ENCODE measurements at regions not wholly inside any gene's neighbourhood (a gene's known extent, or its start where the extent isn't known, plus 50 kb on each side); places are given as distances from the start of the nearest gene placed in this dataset.
"Not testable (repeated sequence)": the region's sequence is repeated elsewhere in the genome, so short reads cannot be mapped to it uniquely, and the experiment has no call there.

DNA sequence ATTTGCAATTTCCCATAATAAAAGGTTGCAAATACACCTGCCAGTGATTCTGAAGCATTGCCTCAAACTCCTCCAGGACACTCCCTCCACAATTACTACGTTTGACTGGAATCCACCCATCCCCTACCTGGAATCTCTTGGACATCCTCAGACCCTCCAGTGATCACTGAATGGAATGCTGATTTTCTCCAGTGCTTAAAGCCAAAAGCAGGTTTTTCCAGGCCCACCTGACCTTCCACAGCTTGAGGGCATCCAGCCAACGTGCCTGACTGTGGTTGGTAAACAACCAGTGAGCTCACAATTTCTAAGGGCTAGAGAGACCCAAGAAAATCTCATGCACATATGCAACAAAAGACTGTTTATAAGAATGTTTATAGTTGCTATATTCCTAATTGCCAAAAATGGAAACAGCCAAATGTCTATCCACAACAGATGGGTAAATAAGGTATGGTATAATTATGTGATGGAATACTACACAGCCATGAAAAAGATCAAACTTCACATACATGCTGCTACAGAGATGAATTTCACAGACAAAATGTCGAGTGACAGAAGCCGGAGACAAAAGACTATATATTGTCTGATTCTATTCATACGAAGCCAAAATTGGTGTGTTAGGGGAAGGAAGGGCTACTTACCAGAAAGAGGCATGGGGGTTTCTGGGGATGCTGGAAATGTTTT is 147.1 kb upstream of the RREB1 start:
- no peaks in the 10 kb centered on the region for H3K4me1 ChIP-seq (ENCODE audit: control insufficient read depth, insufficient read depth, low read length, poor library complexity, severe bottlenecking)
- H3K36me3 ChIP-seq (ENCODE audit: control insufficient read depth, insufficient read depth, low read length): no peaks in the 10 kb centered on the region
- 50 to 88% methylated on average over 1 to 2 of the region's 5 CpGs for WGBS, 2 experiments (ENCODE audit: insufficient coverage in 2 of 2)
- H3K4me3 ChIP-seq (ENCODE audit: extremely low read depth, insufficient read depth, low read length, poor library complexity, severe bottlenecking): no peak overlapping the region
- no peak overlapping the region for H3K27ac ChIP-seq (ENCODE audit: low read depth, low read length, severe bottlenecking)
- H3K9me3 ChIP-seq (ENCODE audit: control insufficient read depth, low read length): no peaks in the 10 kb centered on the region

DNA sequence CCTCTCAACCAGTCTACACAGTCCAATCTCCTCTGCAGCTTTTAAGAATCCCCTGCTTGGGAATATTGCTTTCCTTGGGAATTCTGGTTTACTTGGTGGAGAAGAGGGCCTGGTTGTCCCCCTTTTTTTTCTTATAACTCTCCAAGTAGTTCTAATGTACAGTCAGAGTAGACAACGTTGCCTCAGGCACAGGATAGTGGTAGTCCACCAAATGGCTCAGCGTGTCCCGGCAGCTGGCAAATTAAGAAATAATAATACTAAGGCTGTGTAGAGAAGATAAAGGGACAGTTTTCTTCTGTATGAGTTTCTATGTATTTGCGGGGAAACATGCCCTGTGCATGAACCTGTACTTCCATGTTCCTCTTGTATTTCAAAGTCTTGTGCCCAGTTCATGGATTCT is 145.7 kb upstream of the RREB1 start:
- H3K27ac ChIP-seq (ENCODE audit: low read depth, low read length, severe bottlenecking): no peak overlapping the region
- no peaks in the 10 kb centered on the region for H3K4me1 ChIP-seq (ENCODE audit: control insufficient read depth, insufficient read depth, low read length, poor library complexity, severe bottlenecking)
- no peaks in the 10 kb centered on the region for H3K9me3 ChIP-seq (ENCODE audit: control insufficient read depth, low read length)
- 95 to 96% methylated on average over 3 to 4 of the region's 4 CpGs for WGBS, 2 experiments (ENCODE audit: insufficient coverage in 2 of 2)
- H3K36me3 ChIP-seq (ENCODE audit: control insufficient read depth, insufficient read depth, low read length): no peaks in the 10 kb centered on the region
- H3K4me3 ChIP-seq (ENCODE audit: extremely low read depth, insufficient read depth, low read length, poor library complexity, severe bottlenecking): no peak overlapping the region

DNA sequence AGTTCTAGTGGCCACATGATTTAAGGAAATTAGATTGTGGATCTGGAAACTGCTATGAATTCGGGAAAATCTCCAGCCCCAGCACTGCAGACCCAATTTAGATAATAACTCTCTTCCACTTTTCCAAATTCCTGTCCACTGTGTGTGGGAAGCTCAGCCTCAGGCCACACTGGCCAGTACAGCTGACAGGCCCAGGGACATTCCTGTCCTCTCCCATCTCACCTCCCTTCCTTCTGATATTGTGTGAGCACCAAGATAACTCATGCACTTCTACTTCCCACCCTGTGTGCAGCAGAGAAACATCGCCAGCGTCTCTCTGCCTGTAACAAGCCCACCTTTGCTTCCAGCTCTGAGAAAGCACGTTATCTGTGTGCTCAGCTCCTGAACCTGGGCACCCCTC is 145.1 kb upstream of the RREB1 start:
- Histone ChIP-seq H3K9me3 (ENCODE audit: control insufficient read depth, low read length) (no peaks in the 10 kb centered on the region), H3K27ac (ENCODE audit: low read depth, low read length, severe bottlenecking) (no peak overlapping the region), H3K36me3 (ENCODE audit: control insufficient read depth, insufficient read depth, low read length) (no peaks in the 10 kb centered on the region), H3K4me1 (ENCODE audit: control insufficient read depth, insufficient read depth, low read length, poor library complexity, severe bottlenecking) (no peaks in the 10 kb centered on the region), H3K4me3 (ENCODE audit: extremely low read depth, insufficient read depth, low read length, poor library complexity, severe bottlenecking) (no peak overlapping the region)
- WGBS, 2 experiments (ENCODE audit: insufficient coverage in 2 of 2): 88 to 96% methylated on average over 3 to 4 of the region's 4 CpGs

DNA sequence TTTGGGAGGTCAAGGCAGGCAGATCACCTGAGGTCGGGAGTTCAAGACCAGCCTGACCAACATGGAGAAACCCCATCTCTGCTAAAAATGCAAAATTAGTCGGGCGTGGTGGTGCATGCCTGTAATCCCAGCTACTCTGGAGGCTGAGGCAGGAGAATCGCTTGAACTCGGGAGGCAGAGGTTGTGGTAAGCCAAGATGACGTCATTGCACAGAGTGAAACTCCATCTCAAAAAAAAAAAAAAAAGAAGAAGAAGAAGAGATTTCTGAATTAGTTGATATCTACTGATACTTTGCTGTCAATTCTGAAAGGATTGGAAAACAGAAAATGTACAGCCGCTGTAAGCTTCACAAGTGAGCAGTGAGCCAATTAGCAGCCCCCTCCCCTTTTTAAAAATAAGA is 144.4 kb upstream of the RREB1 start:
- WGBS, 2 experiments (ENCODE audit: insufficient coverage in 2 of 2): 72 to 77% methylated on average over 5 of the region's 7 CpGs
- not testable (repeated sequence) for H3K4me1 ChIP-seq (ENCODE audit: control insufficient read depth, insufficient read depth, low read length, poor library complexity, severe bottlenecking); H3K4me3 ChIP-seq (ENCODE audit: extremely low read depth, insufficient read depth, low read length, poor library complexity, severe bottlenecking); H3K36me3 ChIP-seq (ENCODE audit: control insufficient read depth, insufficient read depth, low read length); H3K27ac ChIP-seq (ENCODE audit: low read depth, low read length, severe bottlenecking); H3K9me3 ChIP-seq (ENCODE audit: control insufficient read depth, low read length)

DNA sequence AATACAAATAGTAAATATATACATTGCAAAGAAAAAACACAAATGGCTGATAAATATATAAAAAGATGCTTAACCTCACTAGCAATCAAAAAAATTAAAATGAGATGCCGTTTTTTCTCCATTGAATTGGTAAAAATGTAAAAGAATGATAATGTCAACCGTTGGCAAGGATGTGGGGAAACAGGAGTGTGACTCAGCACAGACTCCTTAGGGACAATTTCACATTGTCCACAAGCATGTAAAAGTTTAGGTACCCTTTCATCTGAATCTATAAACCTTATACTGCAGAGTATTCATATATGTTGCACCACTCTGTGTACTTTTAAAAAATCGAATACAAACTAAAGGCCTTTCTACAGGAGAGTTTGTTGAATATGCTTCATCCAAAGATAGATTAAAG is 143.1 kb upstream of the RREB1 start:
- Histone ChIP-seq H3K27ac (ENCODE audit: low read depth, low read length, severe bottlenecking) (no peak overlapping the region), H3K4me1 (ENCODE audit: control insufficient read depth, insufficient read depth, low read length, poor library complexity, severe bottlenecking) (peaks cover 3% of the 10 kb centered on the region), H3K36me3 (ENCODE audit: control insufficient read depth, insufficient read depth, low read length) (no peaks in the 10 kb centered on the region), H3K4me3 (ENCODE audit: extremely low read depth, insufficient read depth, low read length, poor library complexity, severe bottlenecking) (no peak overlapping the region), H3K9me3 (ENCODE audit: control insufficient read depth, low read length) (no peaks in the 10 kb centered on the region)
- 0% methylated on average over 1 of the region's 3 CpGs; no CpG with 5 or more reads in 1 of the 2 experiments for WGBS, 2 experiments (ENCODE audit: insufficient coverage in 2 of 2)

DNA sequence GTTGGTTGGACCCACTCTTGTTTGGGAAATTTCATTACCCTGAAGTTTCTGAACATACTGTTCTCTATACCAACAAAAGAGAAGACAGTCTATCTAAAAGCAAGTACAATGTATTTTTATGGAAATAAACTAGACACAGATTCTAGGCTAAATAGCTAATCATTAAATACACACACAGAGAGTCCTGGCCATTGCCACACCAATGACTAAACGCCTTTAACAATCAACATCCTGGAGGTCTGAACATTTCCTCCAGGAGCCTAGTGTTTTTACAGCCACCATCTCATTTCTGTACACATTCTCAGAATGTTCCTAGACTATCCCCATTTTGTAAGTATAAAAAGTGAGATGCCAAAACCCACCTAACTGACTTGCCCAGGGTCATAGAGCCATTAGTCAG is 141.6 kb upstream of the RREB1 start:
- Histone ChIP-seq H3K27ac (ENCODE audit: low read depth, low read length, severe bottlenecking) (no peak overlapping the region), H3K36me3 (ENCODE audit: control insufficient read depth, insufficient read depth, low read length) (no peaks in the 10 kb centered on the region), H3K9me3 (ENCODE audit: control insufficient read depth, low read length) (no peaks in the 10 kb centered on the region), H3K4me3 (ENCODE audit: extremely low read depth, insufficient read depth, low read length, poor library complexity, severe bottlenecking) (no peak overlapping the region), H3K4me1 (ENCODE audit: control insufficient read depth, insufficient read depth, low read length, poor library complexity, severe bottlenecking) (peaks cover 4% of the 10 kb centered on the region)
- WGBS, 2 experiments (ENCODE audit: insufficient coverage in 2 of 2): 92% methylated on average over 1 of the region's 1 CpG; no CpG with 5 or more reads in 1 of the 2 experiments

DNA sequence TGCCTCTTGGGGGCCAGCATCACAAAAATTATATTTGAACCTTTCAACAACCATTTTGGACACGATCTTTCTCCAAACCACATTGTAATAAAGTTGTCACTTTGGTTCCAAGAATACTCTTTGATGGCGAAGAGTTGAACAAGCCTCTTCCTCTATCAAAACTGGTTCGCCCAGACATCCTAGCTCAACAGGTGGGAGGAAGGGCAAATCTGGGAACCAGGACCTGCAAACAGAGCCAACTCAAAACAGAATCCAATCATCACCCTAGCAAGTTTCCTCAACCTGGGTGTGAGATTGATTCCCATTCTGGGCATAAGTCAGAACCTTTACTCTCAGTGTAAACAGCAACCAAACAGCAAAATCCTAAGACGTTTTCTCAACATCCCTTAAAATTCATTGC is 141.2 kb upstream of the RREB1 start:
- 81 to 90% methylated on average over 2 to 3 of the region's 4 CpGs for WGBS, 2 experiments (ENCODE audit: insufficient coverage in 2 of 2)
- Histone ChIP-seq H3K4me1 (ENCODE audit: control insufficient read depth, insufficient read depth, low read length, poor library complexity, severe bottlenecking) (peaks cover 6% of the 10 kb centered on the region), H3K9me3 (ENCODE audit: control insufficient read depth, low read length) (no peaks in the 10 kb centered on the region), H3K4me3 (ENCODE audit: extremely low read depth, insufficient read depth, low read length, poor library complexity, severe bottlenecking) (no peak overlapping the region), H3K27ac (ENCODE audit: low read depth, low read length, severe bottlenecking) (no peak overlapping the region), H3K36me3 (ENCODE audit: control insufficient read depth, insufficient read depth, low read length) (no peaks in the 10 kb centered on the region)

DNA sequence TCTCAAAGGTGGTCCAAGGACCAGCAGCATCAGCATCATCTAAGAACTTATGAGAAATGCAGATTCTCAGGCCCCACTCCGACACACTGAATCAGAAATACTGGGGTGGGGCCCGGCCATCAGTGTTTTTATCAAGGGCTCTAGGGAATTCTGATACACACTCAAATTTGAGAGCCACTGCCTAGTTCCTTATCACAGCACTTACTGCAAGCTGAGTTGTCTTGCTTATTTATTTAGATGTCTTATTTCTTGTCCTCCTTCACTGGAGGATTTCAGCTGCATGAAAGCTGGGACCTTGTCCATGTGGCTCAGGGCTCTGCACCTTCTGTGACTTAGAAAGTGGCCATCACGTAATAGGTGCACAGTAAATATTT is 139.4 kb upstream of the RREB1 start:
- 90 to 100% methylated on average over 3 of the region's 3 CpGs for WGBS, 2 experiments (ENCODE audit: insufficient coverage in 2 of 2)

DNA sequence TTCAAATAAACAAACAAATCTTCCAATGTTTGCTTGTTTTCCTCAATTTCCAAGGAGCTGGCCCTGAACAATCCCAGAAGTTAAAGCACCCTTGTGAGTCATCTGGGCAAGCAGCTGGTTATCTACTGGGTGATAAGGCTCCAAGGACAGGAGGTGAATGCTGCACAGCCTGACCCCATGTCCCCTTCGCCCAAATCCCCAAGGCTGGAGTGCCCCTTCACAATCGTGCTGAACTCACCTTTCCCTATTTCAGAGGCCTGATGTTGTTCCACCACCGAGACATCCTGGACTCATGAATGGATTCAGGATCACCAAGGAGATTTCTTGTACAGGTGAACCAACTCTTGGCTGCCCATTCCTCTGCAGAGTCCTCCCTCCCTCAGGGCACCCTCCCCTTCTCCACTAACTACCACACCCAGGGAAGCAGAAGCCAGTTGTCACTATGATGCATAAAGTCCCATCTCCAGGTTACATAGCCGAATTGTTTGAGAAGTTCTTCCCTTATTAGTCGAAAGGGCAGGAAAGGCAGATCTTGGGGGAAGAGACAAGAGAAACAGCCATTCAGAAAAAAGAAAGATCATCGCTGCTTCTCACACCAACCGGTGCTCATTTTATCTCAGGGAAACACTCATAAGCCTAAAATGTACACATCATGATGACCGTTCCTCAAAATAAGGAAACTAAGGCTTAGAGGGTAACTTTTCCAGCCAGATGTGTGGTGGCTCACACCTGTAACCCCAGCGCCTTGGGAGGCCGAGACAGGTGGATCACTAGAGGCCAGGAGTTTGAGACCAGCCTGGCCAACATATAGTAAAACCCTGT is 138.8 kb upstream of the RREB1 start:
- Histone ChIP-seq H3K36me3 (ENCODE audit: control insufficient read depth, insufficient read depth, low read length) (no peaks in the 10 kb centered on the region), H3K4me1 (ENCODE audit: control insufficient read depth, insufficient read depth, low read length, poor library complexity, severe bottlenecking) (peaks cover 20% of the 10 kb centered on the region), H3K27ac (ENCODE audit: low read depth, low read length, severe bottlenecking) (peak overlapping the region; percentile 45), H3K9me3 (ENCODE audit: control insufficient read depth, low read length) (peaks cover 8% of the 10 kb centered on the region), H3K4me3 (ENCODE audit: extremely low read depth, insufficient read depth, low read length, poor library complexity, severe bottlenecking) (no peak overlapping the region)
- 92 to 94% methylated on average over 7 to 8 of the region's 10 CpGs for WGBS, 2 experiments (ENCODE audit: insufficient coverage in 2 of 2)

More for the DNA sequence above, 139.4 kb upstream of the RREB1 start:
- Histone ChIP-seq H3K27ac (ENCODE audit: low read depth, low read length, severe bottlenecking) (peak overlapping the region; percentile 45), H3K4me1 (ENCODE audit: control insufficient read depth, insufficient read depth, low read length, poor library complexity, severe bottlenecking) (peaks cover 20% of the 10 kb centered on the region), H3K4me3 (ENCODE audit: extremely low read depth, insufficient read depth, low read length, poor library complexity, severe bottlenecking) (no peak overlapping the region), H3K36me3 (ENCODE audit: control insufficient read depth, insufficient read depth, low read length) (no peaks in the 10 kb centered on the region), H3K9me3 (ENCODE audit: control insufficient read depth, low read length) (peaks cover 6% of the 10 kb centered on the region)

DNA sequence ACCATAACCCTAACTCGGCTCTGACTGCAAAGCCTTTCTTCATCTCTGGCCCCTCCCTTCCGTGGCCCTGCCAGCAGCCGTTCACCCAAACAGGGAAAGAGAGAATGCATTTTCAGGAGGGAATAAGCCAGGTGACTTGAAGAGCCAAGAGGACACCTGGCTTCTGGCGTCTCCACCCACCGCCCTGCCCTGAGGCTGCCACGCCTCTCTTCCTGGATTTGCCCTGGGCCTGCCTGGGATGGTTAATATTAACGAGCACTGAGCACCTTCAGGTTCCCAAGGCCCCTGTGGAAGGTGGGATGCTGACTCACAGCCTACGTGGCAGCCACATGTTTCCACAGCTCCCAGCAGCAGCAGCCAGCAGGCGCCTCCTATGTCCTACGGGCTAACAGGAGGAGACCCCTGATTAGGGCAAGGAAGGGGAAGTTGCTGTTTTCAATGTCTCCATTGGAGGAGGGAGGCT is 138.0 kb upstream of the RREB1 start:
- no peak overlapping the region for H3K27ac ChIP-seq (ENCODE audit: low read depth, low read length, severe bottlenecking)
- H3K4me3 ChIP-seq (ENCODE audit: extremely low read depth, insufficient read depth, low read length, poor library complexity, severe bottlenecking): no peak overlapping the region
- no peaks in the 10 kb centered on the region for H3K36me3 ChIP-seq (ENCODE audit: control insufficient read depth, insufficient read depth, low read length)
- 90 to 92% methylated on average over 7 to 10 of the region's 10 CpGs for WGBS, 2 experiments (ENCODE audit: insufficient coverage in 2 of 2)
- H3K4me1 ChIP-seq (ENCODE audit: control insufficient read depth, insufficient read depth, low read length, poor library complexity, severe bottlenecking): peaks cover 20% of the 10 kb centered on the region
- peaks cover 8% of the 10 kb centered on the region for H3K9me3 ChIP-seq (ENCODE audit: control insufficient read depth, low read length)

DNA sequence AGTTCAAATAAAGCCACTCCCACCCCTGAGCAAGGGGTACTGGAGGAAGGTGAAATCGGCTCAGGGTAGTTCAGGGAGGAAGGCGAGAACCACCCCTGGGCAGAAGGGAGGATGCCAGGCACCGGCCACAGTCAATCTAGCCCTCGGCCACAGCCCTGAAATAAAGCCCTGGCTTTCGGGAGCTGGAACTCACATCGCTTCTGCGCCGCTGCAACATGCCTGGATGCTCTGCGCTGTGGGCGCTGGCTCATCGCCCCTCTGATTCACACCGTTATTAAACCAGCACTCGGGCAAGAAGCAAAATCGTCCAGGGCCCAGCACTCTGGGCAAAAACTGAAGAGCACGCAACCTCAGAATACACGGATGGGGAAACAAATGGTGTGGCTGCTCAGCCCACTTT is 136.9 kb upstream of the RREB1 start:
- 95 to 97% methylated on average over 15 to 16 of the region's 16 CpGs for WGBS, 2 experiments (ENCODE audit: insufficient coverage in 2 of 2)
- Histone ChIP-seq H3K27ac (ENCODE audit: low read depth, low read length, severe bottlenecking) (no peak overlapping the region), H3K36me3 (ENCODE audit: control insufficient read depth, insufficient read depth, low read length) (no peaks in the 10 kb centered on the region), H3K4me3 (ENCODE audit: extremely low read depth, insufficient read depth, low read length, poor library complexity, severe bottlenecking) (no peak overlapping the region), H3K9me3 (ENCODE audit: control insufficient read depth, low read length) (peaks cover 8% of the 10 kb centered on the region), H3K4me1 (ENCODE audit: control insufficient read depth, insufficient read depth, low read length, poor library complexity, severe bottlenecking) (peaks cover 20% of the 10 kb centered on the region)

Data from mesodermal cell (in vitro differentiated cells).